Heart right ventricle (tissue), 16 donors: ENCODE measurements at regions not wholly inside any gene's neighbourhood (a gene's known extent, or its start where the extent isn't known, plus 50 kb on each side); places are given as distances from the start of the nearest gene placed in this dataset.

Experiments
- ATAC-seq, 8 donors: fragments of 200-7000 bp; cut with Tn5 transposase; one replicate each; pipeline ENCODE4 v1.9.1; 2020; ENCODE audit warnings: mild to moderate bottlenecking in 8 of 8, moderate library complexity in 8 of 8, moderate number of reproducible peaks in 1 of 8
- DNase-seq, 2 donors: peaks; one replicate each; pipeline ENCODE4 v3.0.0-alpha.2; 2020
- H3K27ac ChIP-seq, 10 donors: fragments of 200-600 bp; sonication (generic) in 2 of 10; one replicate each; pipeline versions ENCODE4 v1.5.0 to v1.8.0; 2020 to 2022; ENCODE audit warnings: mild to moderate bottlenecking in 3 of 10
- H3K27me3 ChIP-seq, 7 donors: fragments of 200-600 bp; one replicate each; pipeline ENCODE4 v1.8.0; 2021 to 2022; ENCODE audit warnings: mild to moderate bottlenecking in 2 of 7
- H3K36me3 ChIP-seq, 9 donors: fragments of 200-600 bp; sonication (generic) in 1 of 9; one replicate each; pipeline versions ENCODE4 v1.5.0 to v1.8.0; 2020 to 2022; ENCODE audit warnings: mild to moderate bottlenecking in 2 of 9
- H3K4me1 ChIP-seq, 9 donors: fragments of 200-600 bp; sonication (generic) in 1 of 9; one replicate each; pipeline versions ENCODE4 v1.5.0 to v1.8.0; 2020 to 2022; ENCODE audit warnings: mild to moderate bottlenecking in 4 of 9
- H3K4me3 ChIP-seq, 10 donors: fragments of 200-600 bp; sonication (generic) in 2 of 10; one replicate each; pipeline versions ENCODE4 v1.5.0 to v1.8.0; 2020 to 2022; ENCODE audit warnings: mild to moderate bottlenecking in 7 of 10, moderate library complexity in 2 of 10
- H3K9me3 ChIP-seq, 11 donors: fragments of 200-600 bp in 10 of 11; sonication (generic) in 2 of 11; one replicate each; pipeline versions ENCODE4 v1.5.0 to v1.8.0; 2013 to 2022; ENCODE audit warnings: mild to moderate bottlenecking in 2 of 11, control low read depth in 1 of 11, moderate library complexity in 1 of 11
- CTCF ChIP-seq, 9 donors: fragments of 200-600 bp; sonication (generic) in 2 of 9; IDR thresholded peaks; one replicate each; pipeline versions ENCODE4 v1.5.0 to v1.8.0; 2021 to 2022; ENCODE audit warnings: antibody characterized with exemption in 9 of 9, mild to moderate bottlenecking in 5 of 9, moderate library complexity in 1 of 9
- WGBS, 2 donors: extraction: QIAGEN DNeasy Blood & Tissue Kit; methylation state at CpG; one replicate each; pipeline ENCODE4 v1.1.7; 2013; ENCODE audit warnings: inconsistent platforms in 1 of 2; 5-methylcytosine and 5-hydroxymethylcytosine counted together
- intact Hi-C, 10 donors: fragments of 100-400 bp; cut with DNase I; formaldehyde crosslinking; loops; one replicate each; pipeline versions ENCODE4 v1.11.1 to v1.14.2; 2022
- donor health status: Arrhythmogenic right ventricular cardiomyopathy.
- donor health status: ischemic (EF 13 %, LVEDD 7.1; RV severe dilation, severe dysfunction).
- donor health status: healthy with polysubstance abuse.
- donor health status: DM: no; HTN: yes; CAD: no.
- donor health status: DM: no; HTN: no; CAD: no.
- donor health status: ischemic (EF 25% LVEDD 6.9; RV normal size, moderate dysfunction).
- donor health status: ischemic (EF 25% LVEDD 5.7; RV mildly dilated, moderate dysfunction).
- donor health status: healthy.
- donor health status: DM: yes; HTN: yes; CAD: no.
- donor health status: Ischemic cardiomyopathy.
- donor health status: ischemic (EF 35%, LVEDD 5.7; RV mildly dilated, moderate dysfunction).
- donor health status: nonischemic (EF 11% LVEDD 7.7; RV severe dilation, severe dysfunction).
- donor health status: DM: yes; HTN: yes; CAD: no.
- donor health status: PGD.
- donor health status: ischemic (EF 29% LVEDD 5.4; RV normal size, mild dysfunction).
- donor health status: nonischemic (EF 23%, LVEDD 6.1; RV moderate dilation, normal function).

- ATAC-seq: no peak
- intact Hi-C loops: no loop called here
- H3K27me3 ChIP-seq: peaks cover 0 to 37% (median 0%) of the 10 kb centered on the region in 7 donors
Measured at GRCh38 chr3:10637342-10637741, 132.0 kb upstream of the ATP2B2 start.

GRCh38 chr3:10638466-10638865 is 133.1 kb upstream of the ATP2B2 start:
- intact Hi-C loops: no loop called here
- TF ChIP-seq CTCF (IDR thresholded peaks at IDR 0.05): no peak
- DNase-seq: no peak
- Histone ChIP-seq H3K9me3 (peaks cover 0 to 38% (median 19%) of the 10 kb centered on the region in 11 donors), H3K36me3 (no peaks in the 10 kb centered on the region), H3K4me3 (no peak overlapping the region), H3K27me3 (peaks cover 0 to 37% (median 0%) of the 10 kb centered on the region in 7 donors), H3K27ac (no peak overlapping the region), H3K4me1 (no peaks in the 10 kb centered on the region)
- ATAC-seq: no peak

More at GRCh38 chr3:10637342-10637741, 132.0 kb upstream of the ATP2B2 start:
- H3K4me1 ChIP-seq: no peaks in the 10 kb centered on the region
- DNase-seq: no peak
- H3K4me3 ChIP-seq: no peak overlapping the region
- H3K36me3 ChIP-seq: no peaks in the 10 kb centered on the region
- TF ChIP-seq CTCF (IDR thresholded peaks at IDR 0.05): no peak
- no peak overlapping the region for H3K27ac ChIP-seq
- peaks cover 0 to 38% (median 19%) of the 10 kb centered on the region in 11 donors for H3K9me3 ChIP-seq

- no peak for TF ChIP-seq CTCF (IDR thresholded peaks at IDR 0.05)
- DNase-seq: no peak
- H3K36me3 ChIP-seq: no peaks in the 10 kb centered on the region
- peaks cover 0 to 32% (median 19%) of the 10 kb centered on the region in 11 donors for H3K9me3 ChIP-seq
- intact Hi-C loops: no loop called here
- H3K4me3 ChIP-seq: no peak overlapping the region
- no peak overlapping the region for H3K27ac ChIP-seq
- no peaks in the 10 kb centered on the region for H3K4me1 ChIP-seq
- no peak for ATAC-seq
- WGBS, 2 donors: 97 to 100% methylated on average over 2 of the region's 2 CpGs
- H3K27me3 ChIP-seq: peaks cover 0 to 37% (median 0%) of the 10 kb centered on the region in 7 donors
Measured at GRCh38 chr3:10641760-10642159, 136.4 kb upstream of the ATP2B2 start.

GRCh38 chr3:10644189-10644588 is 138.8 kb upstream of the ATP2B2 start:
- no peak for ATAC-seq
- 70 to 80% methylated on average over 4 of the region's 4 CpGs for whole genome bisulfite sequencing, 2 donors
- Histone ChIP-seq H3K27me3 (peaks cover 0 to 43% (median 0%) of the 10 kb centered on the region in 7 donors), H3K9me3 (peaks cover 0 to 7% (median 0%) of the 10 kb centered on the region in 11 donors), H3K4me1 (no peaks in the 10 kb centered on the region), H3K4me3 (no peak overlapping the region), H3K27ac (no peak overlapping the region), H3K36me3 (no peaks in the 10 kb centered on the region)
- intact Hi-C loops: no loop called here
- DNase-seq: no peak
- TF ChIP-seq CTCF (IDR thresholded peaks at IDR 0.05): no peak
